OCI-LY3 (cell line): ENCODE measurements at regions not wholly inside any gene's neighbourhood (a gene's known extent, or its start where the extent isn't known, plus 50 kb on each side); places are given as distances from the start of the nearest gene placed in this dataset.

Source experiments
- H2AFZ ChIP-seq: fragments of 200-600, 300-600 bp; shearing (Covaris generic); 2 replicates; pipeline ENCODE4 v1.6.0; 2014; ENCODE audit warnings: antibody characterized with exemption, low read depth, low read length
- H3K27ac ChIP-seq: fragments of 200-600, 300-600 bp; sonication (generic); 2 replicates; pipeline ENCODE4 v1.5.1; 2014; ENCODE audit warnings: mild to moderate bottlenecking, low read length, moderate library complexity, mixed read lengths
- H3K27me3 ChIP-seq: fragments of 200-600, 300-600 bp; sonication (generic); 2 replicates; pipeline ENCODE4 v1.6.1; 2014; ENCODE audit warnings: low read depth, low read length, mixed read lengths
- H3K36me3 ChIP-seq: fragments of 200-600, 300-600 bp; sonication (generic); replicated peaks from 2 replicates; pipeline ENCODE3; 2014; ENCODE audit warnings: low read depth, low read length, mixed read lengths
- H3K4me1 ChIP-seq: fragments of 300-600, 200-600 bp; sonication (generic); 2 replicates; pipeline ENCODE4 v1.6.1; 2014; ENCODE audit warnings: low read length, mixed read lengths
- H3K4me2 ChIP-seq: fragments of 200-600, 300-600 bp; sonication (generic); 2 replicates; pipeline ENCODE4 v1.6.1; 2014; ENCODE audit warnings: low read length, mixed read lengths
- H3K4me3 ChIP-seq: fragments of 300-600, 200-600 bp; sonication (generic); 2 replicates; pipeline ENCODE4 v1.5.1; 2014; ENCODE audit warnings: antibody characterized with exemption, mild to moderate bottlenecking, low read length, moderate library complexity
- H3K79me2 ChIP-seq: fragments of 300-600, 200-600 bp; shearing (Covaris generic); 2 replicates; pipeline ENCODE4 v1.6.1; 2014; ENCODE audit warnings: mild to moderate bottlenecking, low read length, mixed read lengths
- H3K9ac ChIP-seq: fragments of 300-600, 200-600 bp; shearing (Covaris generic); 2 replicates; pipeline ENCODE4 v1.6.0; 2014; ENCODE audit warnings: mild to moderate bottlenecking, low read length, moderate library complexity
- H3K9me3 ChIP-seq: fragments of 200-600, 300-600 bp; shearing (Covaris generic); 2 replicates; pipeline ENCODE4 v1.6.1; 2014; ENCODE audit warnings: low read length, mixed read lengths; ENCODE audit not compliant: insufficient read depth
- H4K20me1 ChIP-seq: fragments of 200-600, 300-600 bp; sonication (generic); 2 replicates; pipeline ENCODE4 v1.6.1; 2016; ENCODE audit warnings: low read length, mixed read lengths; ENCODE audit not compliant: insufficient read depth
- EZH2phosphoT487 ChIP-seq: fragments of 200-600 bp; shearing (Covaris generic); IDR thresholded peaks from 2 replicates; pipeline ENCODE4 v1.6.1; 2018; ENCODE audit warnings: antibody characterized with exemption, mixed run types, low read depth
- TF ChIP-seq, protein P1 (sequence below): fragments of 200-600, 300-600 bp; sonication (generic); IDR thresholded peaks from 2 replicates; pipeline ENCODE4 v1.5.1; 2014; ENCODE audit warnings: antibody characterized with exemption, low read length, low read depth

DNA sequence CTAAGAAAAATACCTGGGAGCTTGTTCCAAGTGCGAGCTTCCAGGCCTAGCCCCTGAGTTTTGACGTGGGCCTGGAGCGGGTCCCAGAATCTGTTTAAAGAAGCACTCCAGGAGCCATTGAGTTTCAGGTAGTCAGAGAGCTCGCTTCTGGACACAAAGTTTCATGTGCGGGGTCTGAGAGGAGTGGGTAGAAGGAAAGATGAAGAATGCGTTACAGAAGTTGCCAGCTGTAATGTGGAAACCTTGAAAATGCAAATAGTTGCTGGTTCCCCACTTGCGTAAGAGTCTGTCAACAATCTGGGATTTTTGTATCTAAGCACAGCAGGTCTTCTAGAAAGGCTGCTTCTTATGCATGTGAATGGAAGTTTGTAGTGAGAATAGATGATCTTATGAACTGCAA is 77.5 kb upstream of the CLCN4 start:
- Histone ChIP-seq H3K4me1 (peaks cover 15% of the 10 kb centered on the region), H3K4me2 (no peak overlapping the region), H3K79me2 (no peaks in the 10 kb centered on the region), H2AFZ (no peak overlapping the region), H3K36me3 (no peaks in the 10 kb centered on the region), H3K4me3 (no peak overlapping the region), H3K27me3 (no peaks in the 10 kb centered on the region), H3K27ac (no peak overlapping the region), H3K9ac (no peak overlapping the region), H4K20me1 (no peaks in the 10 kb centered on the region), H3K9me3 (no peaks in the 10 kb centered on the region)
- no peak for TF ChIP-seq EZH2phosphoT487
- TF ChIP-seq, protein P1, sequence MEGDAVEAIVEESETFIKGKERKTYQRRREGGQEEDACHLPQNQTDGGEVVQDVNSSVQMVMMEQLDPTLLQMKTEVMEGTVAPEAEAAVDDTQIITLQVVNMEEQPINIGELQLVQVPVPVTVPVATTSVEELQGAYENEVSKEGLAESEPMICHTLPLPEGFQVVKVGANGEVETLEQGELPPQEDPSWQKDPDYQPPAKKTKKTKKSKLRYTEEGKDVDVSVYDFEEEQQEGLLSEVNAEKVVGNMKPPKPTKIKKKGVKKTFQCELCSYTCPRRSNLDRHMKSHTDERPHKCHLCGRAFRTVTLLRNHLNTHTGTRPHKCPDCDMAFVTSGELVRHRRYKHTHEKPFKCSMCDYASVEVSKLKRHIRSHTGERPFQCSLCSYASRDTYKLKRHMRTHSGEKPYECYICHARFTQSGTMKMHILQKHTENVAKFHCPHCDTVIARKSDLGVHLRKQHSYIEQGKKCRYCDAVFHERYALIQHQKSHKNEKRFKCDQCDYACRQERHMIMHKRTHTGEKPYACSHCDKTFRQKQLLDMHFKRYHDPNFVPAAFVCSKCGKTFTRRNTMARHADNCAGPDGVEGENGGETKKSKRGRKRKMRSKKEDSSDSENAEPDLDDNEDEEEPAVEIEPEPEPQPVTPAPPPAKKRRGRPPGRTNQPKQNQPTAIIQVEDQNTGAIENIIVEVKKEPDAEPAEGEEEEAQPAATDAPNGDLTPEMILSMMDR = no peak

GRCh38 chrX:10083809-10084208 is 73.0 kb upstream of the CLCN4 start:
- no peaks in the 10 kb centered on the region for H3K9me3 ChIP-seq
- no peaks in the 10 kb centered on the region for H3K36me3 ChIP-seq
- H3K79me2 ChIP-seq = no peaks in the 10 kb centered on the region
- H2AFZ ChIP-seq = no peak overlapping the region
- TF ChIP-seq EZH2phosphoT487 = no peak
- TF ChIP-seq, protein P1 = no peak
- no peaks in the 10 kb centered on the region for H3K27me3 ChIP-seq
- peaks cover 20% of the 10 kb centered on the region for H3K4me1 ChIP-seq
- no peak overlapping the region for H3K9ac ChIP-seq
- H3K4me3 ChIP-seq = no peak overlapping the region
- H4K20me1 ChIP-seq = no peaks in the 10 kb centered on the region
- no peak overlapping the region for H3K4me2 ChIP-seq
- no peak overlapping the region for H3K27ac ChIP-seq

DNA sequence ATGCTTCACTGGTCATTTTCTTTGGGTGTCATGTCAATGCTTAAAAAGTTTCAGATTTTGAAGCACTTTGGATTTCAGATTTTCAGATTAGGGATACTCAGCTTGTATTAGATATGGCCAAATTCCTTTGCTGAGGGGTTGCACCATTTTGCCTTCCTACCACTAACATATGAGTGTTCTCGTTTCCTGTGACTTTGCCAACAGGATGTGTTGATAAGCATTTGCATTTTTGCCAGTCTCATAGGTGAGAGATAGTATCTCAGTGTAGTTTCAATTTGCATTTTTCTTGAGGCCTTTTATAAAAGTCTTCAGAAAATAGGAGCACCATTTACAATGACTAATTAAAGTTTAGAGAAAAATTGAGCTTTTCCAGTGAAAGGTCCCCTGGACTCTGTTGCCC is 71.6 kb upstream of the CLCN4 start:
- Histone ChIP-seq H3K79me2 (no peaks in the 10 kb centered on the region), H3K4me3 (no peak overlapping the region), H3K27me3 (no peaks in the 10 kb centered on the region), H3K4me2 (no peak overlapping the region; the same call in 1 of the 2 replicates), H3K9me3 (no peaks in the 10 kb centered on the region), H3K27ac (no peak overlapping the region), H3K36me3 (no peaks in the 10 kb centered on the region), H3K9ac (no peak overlapping the region), H3K4me1 (peaks cover 20% of the 10 kb centered on the region), H4K20me1 (no peaks in the 10 kb centered on the region), H2AFZ (no peak overlapping the region)
- TF ChIP-seq, protein P1 = no peak
- TF ChIP-seq EZH2phosphoT487 = no peak

DNA sequence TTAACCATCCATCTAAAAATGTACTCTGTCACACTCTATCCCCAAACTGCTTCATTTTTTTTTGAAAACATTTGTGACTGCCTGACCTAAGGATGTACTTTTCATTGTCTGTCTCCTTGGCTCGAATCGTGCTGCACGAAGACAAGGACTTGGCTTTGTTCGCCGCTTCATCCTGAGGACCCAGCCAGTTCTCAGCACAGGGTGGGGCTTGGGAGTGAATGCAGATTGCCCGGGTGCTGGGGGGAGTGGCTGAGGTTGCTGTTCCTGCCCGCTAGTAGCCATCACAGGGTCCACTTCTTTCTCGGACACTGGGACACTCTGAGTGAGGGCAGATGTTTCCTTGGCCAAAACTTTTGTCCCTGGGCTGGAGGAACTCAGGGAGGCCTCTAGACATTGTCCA is 70.1 kb upstream of the CLCN4 start:
- TF ChIP-seq, protein P1 = no peak
- no peak for TF ChIP-seq EZH2phosphoT487
- Histone ChIP-seq H3K4me2 (no peak overlapping the region), H3K27ac (no peak overlapping the region), H3K27me3 (no peaks in the 10 kb centered on the region), H4K20me1 (no peaks in the 10 kb centered on the region), H3K4me3 (no peak overlapping the region), H3K79me2 (no peaks in the 10 kb centered on the region), H3K36me3 (no peaks in the 10 kb centered on the region), H2AFZ (no peak overlapping the region), H3K9me3 (no peaks in the 10 kb centered on the region), H3K9ac (no peak overlapping the region), H3K4me1 (peaks cover 20% of the 10 kb centered on the region)
